ENCODE measurements at regions not wholly inside any gene's neighbourhood (a gene's known extent, or its start where the extent isn't known, plus 50 kb on each side); places are given as distances from the start of the nearest gene placed in this dataset.

- no peak for DNase-seq
- Mint-ChIP-seq H3K9me3 (no peaks in the 10 kb centered on the region), H3K4me1 (peaks cover 15% of the 10 kb centered on the region), H3K36me3 (ENCODE audit: low read depth) (no peaks in the 10 kb centered on the region), H3K4me3 (no peak overlapping the region), H3K27ac (no peak overlapping the region), H3K27me3 (ENCODE audit: low read depth, poor library complexity) (peaks cover 40% of the 10 kb centered on the region)
- TF ChIP-seq CTCF (IDR thresholded peaks at IDR 0.05), result no peak
These were observed 110.8 kb upstream of the SMURF2 start for GRCh38 chr17:64772845-64773299.

- Mint-ChIP-seq H3K27ac (no peak overlapping the region), H3K27me3 (ENCODE audit: low read depth, poor library complexity) (peaks cover 33% of the 10 kb centered on the region), H3K4me1 (peaks cover 12% of the 10 kb centered on the region), H3K36me3 (ENCODE audit: low read depth) (no peaks in the 10 kb centered on the region), H3K9me3 (no peaks in the 10 kb centered on the region), H3K4me3 (no peak overlapping the region)
- no peak for DNase-seq
- TF ChIP-seq CTCF (IDR thresholded peaks at IDR 0.05), result no peak
These were observed 110.1 kb upstream of the SMURF2 start for GRCh38 chr17:64771980-64772844.

- H3K4me1 Mint-ChIP-seq, result peaks cover 17% of the 10 kb centered on the region
- DNase-seq, result no peak
- H3K9me3 Mint-ChIP-seq, result no peaks in the 10 kb centered on the region
- no peak overlapping the region for H3K4me3 Mint-ChIP-seq
- H3K27me3 Mint-ChIP-seq (ENCODE audit: low read depth, poor library complexity), result peaks cover 11% of the 10 kb centered on the region
- no peak overlapping the region for H3K27ac Mint-ChIP-seq
- no peaks in the 10 kb centered on the region for H3K36me3 Mint-ChIP-seq (ENCODE audit: low read depth)
- no peak for TF ChIP-seq CTCF (IDR thresholded peaks at IDR 0.05)
These were observed 107.6 kb upstream of the SMURF2 start for GRCh38 chr17:64769712-64770111.

- peaks cover 4% of the 10 kb centered on the region for H3K27me3 Mint-ChIP-seq (ENCODE audit: low read depth, poor library complexity)
- DNase-seq, result no peak
- H3K27ac Mint-ChIP-seq, result no peak overlapping the region
- peaks cover 21% of the 10 kb centered on the region for H3K4me1 Mint-ChIP-seq
- TF ChIP-seq CTCF (IDR thresholded peaks at IDR 0.05), result no peak
- H3K4me3 Mint-ChIP-seq, result no peak overlapping the region
- H3K9me3 Mint-ChIP-seq, result no peaks in the 10 kb centered on the region
- H3K36me3 Mint-ChIP-seq (ENCODE audit: low read depth), result no peaks in the 10 kb centered on the region
These were observed 105.3 kb upstream of the SMURF2 start for GRCh38 chr17:64767269-64767997.

GRCh38 chr17:64765191-64765889 is 103.2 kb upstream of the SMURF2 start:
- H3K9me3 Mint-ChIP-seq, result no peaks in the 10 kb centered on the region
- H3K27ac Mint-ChIP-seq, result peak overlapping the region; percentile 97
- TF ChIP-seq CTCF (IDR thresholded peaks at IDR 0.05), result no peak
- H3K4me3 Mint-ChIP-seq, result no peak overlapping the region
- H3K36me3 Mint-ChIP-seq (ENCODE audit: low read depth), result no peaks in the 10 kb centered on the region
- peaks cover 21% of the 10 kb centered on the region for H3K4me1 Mint-ChIP-seq
- no peaks in the 10 kb centered on the region for H3K27me3 Mint-ChIP-seq (ENCODE audit: low read depth, poor library complexity)
- DNase-seq, result no peak

Measured in nephron progenitor cell (in vitro differentiated cells).